ENCODE measurements at regions not wholly inside any gene's neighbourhood (a gene's known extent, or its start where the extent isn't known, plus 50 kb on each side); places are given as distances from the start of the nearest gene placed in this dataset.

GRCh38 chr2:18740474-18740881 is 151.1 kb upstream of the NT5C1B start:
- TF ChIP-seq CTCF (IDR thresholded peaks at IDR 0.05; ENCODE audit: low read depth, low read length) = no peak
- no peak overlapping the region for H3K4me3 ChIP-seq (ENCODE audit: low read depth, low read length)

- no peak overlapping the region for H3K4me3 ChIP-seq (ENCODE audit: low read depth, low read length)
- no peak for TF ChIP-seq CTCF (IDR thresholded peaks at IDR 0.05; ENCODE audit: low read depth, low read length)
These were observed 142.3 kb upstream of the NT5C1B start for GRCh38 chr2:18731666-18732065.

- no peak overlapping the region for H3K4me3 ChIP-seq (ENCODE audit: low read depth, low read length)
These were observed 135.2 kb upstream of the NT5C1B start for GRCh38 chr2:18724371-18725145.

GRCh38 chr2:18723219-18723618 is 133.8 kb upstream of the NT5C1B start:
- TF ChIP-seq CTCF (IDR thresholded peaks at IDR 0.05; ENCODE audit: low read depth, low read length) = no peak
- H3K4me3 ChIP-seq (ENCODE audit: low read depth, low read length) = no peak overlapping the region

More at GRCh38 chr2:18724371-18725145, 135.2 kb upstream of the NT5C1B start:
- no peak for TF ChIP-seq CTCF (IDR thresholded peaks at IDR 0.05; ENCODE audit: low read depth, low read length)

- no peak overlapping the region for H3K4me3 ChIP-seq (ENCODE audit: low read depth, low read length)
- no peak for TF ChIP-seq CTCF (IDR thresholded peaks at IDR 0.05; ENCODE audit: low read depth, low read length)
These were observed 132.7 kb upstream of the NT5C1B start for GRCh38 chr2:18722101-18722500.

GRCh38 chr2:18721038-18721922 is 131.9 kb upstream of the NT5C1B start:
- H3K4me3 ChIP-seq (ENCODE audit: low read depth, low read length) = no peak overlapping the region
- TF ChIP-seq CTCF (IDR thresholded peaks at IDR 0.05; ENCODE audit: low read depth, low read length) = no peak
